Natural killer cell (primary cell): ENCODE measurements at regions not wholly inside any gene's neighbourhood (a gene's known extent, or its start where the extent isn't known, plus 50 kb on each side); places are given as distances from the start of the nearest gene placed in this dataset.

Experiments used
- ATAC-seq, 3 donors: fragments of 150-1000 bp in 2 of 3; fragments of 200-7000 bp in 1 of 3; cut with Tn5 transposase; 1 replicate in 1 of 3; 2 replicates in 2 of 3; pipeline ENCODE4 v1.10.0; 2021; ENCODE audit warnings: mild to moderate bottlenecking in 2 of 3, moderate library complexity in 2 of 3
- DNase-seq, 2 donors: peaks; one replicate each; pipeline versions ENCODE4 v3.0.0 to v3.0.0-alpha.2; 2013 to 2021; ENCODE audit warnings: mixed read lengths in 1 of 2
- H3K27ac ChIP-seq: one replicate; pipeline ENCODE4 v1.5.1; 2013; ENCODE audit warnings: mild to moderate bottlenecking, low read length
- H3K27me3 ChIP-seq: one replicate; pipeline ENCODE4 v1.6.1; 2013; ENCODE audit warnings: low read length; ENCODE audit not compliant: control insufficient read depth, insufficient read depth
- H3K36me3 ChIP-seq: one replicate; pipeline ENCODE4 v1.6.1; 2013; ENCODE audit warnings: low read length; ENCODE audit not compliant: control insufficient read depth, insufficient read depth
- H3K4me1 ChIP-seq: one replicate; pipeline ENCODE4 v1.6.1; 2013; ENCODE audit warnings: low read length; ENCODE audit not compliant: control insufficient read depth, insufficient read depth
- H3K4me3 ChIP-seq: one replicate; pipeline ENCODE4 v1.5.1; 2013; ENCODE audit warnings: low read length
- H3K9me3 ChIP-seq: one replicate; pipeline ENCODE4 v1.6.1; 2013; ENCODE audit warnings: low read length; ENCODE audit not compliant: control insufficient read depth, insufficient read depth
- H3K27ac Mint-ChIP-seq, 2 donors: one replicate each; pipeline ENCODE4 v1.8.0; 2022; ENCODE audit warnings: mild to moderate bottlenecking in 2 of 2, mixed read lengths in 2 of 2, moderate library complexity in 1 of 2
- H3K27me3 Mint-ChIP-seq, 2 donors: one replicate each; pipeline ENCODE4 v1.8.0; 2022; ENCODE audit warnings: low read depth in 2 of 2, mixed read lengths in 2 of 2
- H3K36me3 Mint-ChIP-seq: one replicate; pipeline ENCODE4 v1.8.0; 2022; ENCODE audit warnings: mixed read lengths
- H3K4me1 Mint-ChIP-seq, 2 donors: one replicate each; pipeline ENCODE4 v1.8.0; 2022; ENCODE audit warnings: mixed read lengths in 2 of 2
- H3K4me3 Mint-ChIP-seq: one replicate; pipeline ENCODE4 v1.8.0; 2022; ENCODE audit warnings: mild to moderate bottlenecking, moderate library complexity, mixed read lengths
- H3K9me3 Mint-ChIP-seq, 2 donors: one replicate each; pipeline ENCODE4 v1.8.0; 2022; ENCODE audit warnings: mixed read lengths in 2 of 2
- WGBS: methylation state at CpG from one replicate; pipeline ENCODE4 v1.1.7; 2013; ENCODE audit warnings: missing lambda C conversion rate; ENCODE audit not compliant: insufficient coverage; 5-methylcytosine and 5-hydroxymethylcytosine counted together
- intact Hi-C: fragments of 100-400 bp; cut with micrococcal nuclease; formaldehyde crosslinking; loops from one replicate; pipeline ENCODE4 v1.14.2; 2022
- TF ChIP-seq, protein P1 (sequence below): fragments of 200-600 bp; IDR thresholded peaks from one replicate; pipeline ENCODE4 v1.8.0; 2022; ENCODE audit warnings: antibody characterized with exemption

GRCh38 chr2:7924023-7924762 is 757.7 kb upstream of the ID2 start:
- H3K27ac ChIP-seq: no peak overlapping the region
- H3K9me3 ChIP-seq: no peaks in the 10 kb centered on the region
- intact Hi-C loops: no loop called here
- no peak overlapping the region for H3K4me3 ChIP-seq
- H3K9me3 Mint-ChIP-seq: no peaks in the 10 kb centered on the region
- no peaks in the 10 kb centered on the region for H3K36me3 ChIP-seq
- ATAC-seq: no peak
- H3K27ac Mint-ChIP-seq: no peak overlapping the region
- H3K27me3 ChIP-seq: no peaks in the 10 kb centered on the region
- TF ChIP-seq, protein P1, sequence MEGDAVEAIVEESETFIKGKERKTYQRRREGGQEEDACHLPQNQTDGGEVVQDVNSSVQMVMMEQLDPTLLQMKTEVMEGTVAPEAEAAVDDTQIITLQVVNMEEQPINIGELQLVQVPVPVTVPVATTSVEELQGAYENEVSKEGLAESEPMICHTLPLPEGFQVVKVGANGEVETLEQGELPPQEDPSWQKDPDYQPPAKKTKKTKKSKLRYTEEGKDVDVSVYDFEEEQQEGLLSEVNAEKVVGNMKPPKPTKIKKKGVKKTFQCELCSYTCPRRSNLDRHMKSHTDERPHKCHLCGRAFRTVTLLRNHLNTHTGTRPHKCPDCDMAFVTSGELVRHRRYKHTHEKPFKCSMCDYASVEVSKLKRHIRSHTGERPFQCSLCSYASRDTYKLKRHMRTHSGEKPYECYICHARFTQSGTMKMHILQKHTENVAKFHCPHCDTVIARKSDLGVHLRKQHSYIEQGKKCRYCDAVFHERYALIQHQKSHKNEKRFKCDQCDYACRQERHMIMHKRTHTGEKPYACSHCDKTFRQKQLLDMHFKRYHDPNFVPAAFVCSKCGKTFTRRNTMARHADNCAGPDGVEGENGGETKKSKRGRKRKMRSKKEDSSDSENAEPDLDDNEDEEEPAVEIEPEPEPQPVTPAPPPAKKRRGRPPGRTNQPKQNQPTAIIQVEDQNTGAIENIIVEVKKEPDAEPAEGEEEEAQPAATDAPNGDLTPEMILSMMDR: no peak
- no peak overlapping the region for H3K4me3 Mint-ChIP-seq
- WGBS: 71% methylated on average over 7 of the region's 7 CpGs
- no peak for DNase-seq
- H3K4me1 ChIP-seq: no peaks in the 10 kb centered on the region
- no peaks in the 10 kb centered on the region for H3K36me3 Mint-ChIP-seq
- no peaks in the 10 kb centered on the region for H3K4me1 Mint-ChIP-seq
- no peaks in the 10 kb centered on the region for H3K27me3 Mint-ChIP-seq

DNA sequence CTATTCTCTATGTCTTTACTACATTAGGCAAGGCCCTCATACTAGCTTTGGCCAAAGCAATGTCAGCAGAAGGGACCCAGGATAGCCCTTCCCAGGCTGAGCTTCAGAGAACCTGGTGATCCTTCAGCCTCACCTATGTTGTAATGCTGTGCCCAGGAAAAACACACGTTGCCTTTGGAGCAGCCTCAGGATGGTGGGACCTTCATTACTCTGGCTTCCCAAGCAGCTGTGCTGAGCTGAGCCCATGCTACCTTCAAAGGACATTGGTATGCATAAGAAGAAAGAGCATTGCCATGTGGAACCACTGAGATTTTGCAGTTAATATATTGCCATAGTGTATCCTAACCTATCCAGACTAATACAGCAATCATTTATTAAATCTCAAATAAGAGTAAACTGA is 756.4 kb upstream of the ID2 start:
- Histone ChIP-seq H3K36me3 (no peaks in the 10 kb centered on the region), H3K4me3 (no peak overlapping the region), H3K27me3 (no peaks in the 10 kb centered on the region), H3K4me1 (no peaks in the 10 kb centered on the region), H3K9me3 (no peaks in the 10 kb centered on the region), H3K27ac (no peak overlapping the region)
- Mint-ChIP-seq H3K36me3 (no peaks in the 10 kb centered on the region), H3K27ac (no peak overlapping the region), H3K4me3 (no peak overlapping the region), H3K27me3 (no peaks in the 10 kb centered on the region), H3K4me1 (no peaks in the 10 kb centered on the region), H3K9me3 (no peaks in the 10 kb centered on the region)
- intact Hi-C loops: no loop called here
- TF ChIP-seq, protein P1: no peak
- no peak for ATAC-seq
- no peak for DNase-seq
- 95% methylated on average over 1 of the region's 1 CpG for WGBS

DNA sequence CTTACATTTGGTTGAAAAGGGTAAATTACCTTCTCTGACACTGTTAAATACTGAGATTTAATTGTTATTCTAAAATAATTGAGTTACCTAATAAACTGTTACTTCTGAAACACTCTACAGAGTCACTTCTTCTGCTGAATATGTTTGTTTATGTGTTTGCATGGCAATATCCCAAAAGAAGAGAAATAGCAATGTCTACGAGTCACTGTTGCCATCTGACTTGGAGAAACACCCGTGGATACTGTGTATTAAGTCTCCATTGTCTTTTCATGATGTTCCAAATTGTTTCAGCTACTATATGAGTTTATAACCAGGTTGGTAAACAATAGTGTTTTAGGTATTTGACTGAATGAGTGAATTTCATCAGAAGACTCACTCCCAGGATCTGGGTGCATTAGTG is 754.2 kb upstream of the ID2 start:
- DNase-seq (no peak), ATAC-seq (no peak)
- Mint-ChIP-seq H3K9me3 (no peaks in the 10 kb centered on the region), H3K27ac (no peak overlapping the region), H3K4me3 (no peak overlapping the region), H3K36me3 (no peaks in the 10 kb centered on the region), H3K27me3 (no peaks in the 10 kb centered on the region), H3K4me1 (no peaks in the 10 kb centered on the region)
- TF ChIP-seq, protein P1: no peak
- Histone ChIP-seq H3K4me3 (no peak overlapping the region), H3K36me3 (no peaks in the 10 kb centered on the region), H3K27ac (no peak overlapping the region), H3K27me3 (no peaks in the 10 kb centered on the region), H3K9me3 (no peaks in the 10 kb centered on the region), H3K4me1 (no peaks in the 10 kb centered on the region)
- WGBS: 91% methylated on average over 2 of the region's 2 CpGs
- intact Hi-C loops: no loop called here

DNA sequence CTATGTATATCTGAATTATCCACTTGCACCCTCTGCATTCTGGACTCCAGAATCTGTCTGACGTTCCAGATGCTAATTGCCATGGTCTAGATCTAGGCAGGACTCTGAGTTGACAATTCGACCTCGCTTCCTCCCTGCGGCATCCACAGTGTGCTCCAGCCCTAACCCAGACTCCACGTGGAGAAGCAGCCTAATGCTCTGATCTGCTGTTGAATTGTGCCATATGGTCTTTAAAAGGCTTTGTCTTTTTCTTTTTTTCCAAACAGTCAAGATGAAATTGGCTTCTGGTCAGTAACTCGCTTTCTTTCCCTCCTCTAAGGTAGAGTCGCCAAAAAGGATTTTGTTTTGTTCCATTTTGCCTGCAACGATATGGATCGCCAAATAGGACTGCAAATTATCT is 752.6 kb upstream of the ID2 start:
- H3K4me3 Mint-ChIP-seq: no peak overlapping the region
- no peaks in the 10 kb centered on the region for H3K9me3 Mint-ChIP-seq
- no peak overlapping the region for H3K4me3 ChIP-seq
- no peaks in the 10 kb centered on the region for H3K9me3 ChIP-seq
- intact Hi-C loops: no loop called here
- no peaks in the 10 kb centered on the region for H3K36me3 Mint-ChIP-seq
- H3K27ac Mint-ChIP-seq: no peak overlapping the region
- no peaks in the 10 kb centered on the region for H3K27me3 Mint-ChIP-seq
- TF ChIP-seq, protein P1: no peak
- H3K27me3 ChIP-seq: no peaks in the 10 kb centered on the region
- no peaks in the 10 kb centered on the region for H3K4me1 ChIP-seq
- 94% methylated on average over 7 of the region's 9 CpGs for WGBS
- no peaks in the 10 kb centered on the region for H3K4me1 Mint-ChIP-seq
- DNase-seq (no peak), ATAC-seq (no peak)
- H3K27ac ChIP-seq: no peak overlapping the region
- H3K36me3 ChIP-seq: no peaks in the 10 kb centered on the region
